SK-N-SH treated with all-trans-retinoic acid at 6 μM for 48 hours (cell line): ENCODE measurements at regions not wholly inside any gene's neighbourhood (a gene's known extent, or its start where the extent isn't known, plus 50 kb on each side); places are given as distances from the start of the nearest gene placed in this dataset.

Experiments
- ATAC-seq: fragments of 200-7000 bp; cut with Tn5 transposase; 3 replicates; pipeline ENCODE4 v1.9.1; 2020; ENCODE audit warnings: mild to moderate bottlenecking, moderate library complexity
- BACH2 ChIP-seq: fragments of 250-450 bp; sonication (Bioruptor Pico); IDR thresholded peaks from 2 replicates; pipeline ENCODE4 v1.9.0; 2021; ENCODE audit warnings: mild to moderate bottlenecking, borderline replicate concordance
- CSDC2 ChIP-seq: fragments of 250-450 bp; sonication (Bioruptor Pico); IDR thresholded peaks from 2 replicates; pipeline ENCODE4 v1.5.0; 2020; ENCODE audit warnings: mild to moderate bottlenecking, moderate library complexity
- ESRRG ChIP-seq: fragments of 250-450 bp; sonication (Bioruptor Pico); IDR thresholded peaks from 2 replicates; pipeline ENCODE4 v1.6.1; 2021; ENCODE audit warnings: mild to moderate bottlenecking
- GLIS3 ChIP-seq: fragments of 250-450 bp; sonication (Bioruptor Pico); IDR thresholded peaks from 2 replicates; pipeline ENCODE4 v1.5.0; 2020; ENCODE audit warnings: mild to moderate bottlenecking, moderate library complexity
- ISL1 ChIP-seq: fragments of 250-450 bp; sonication (Bioruptor Pico); IDR thresholded peaks from 2 replicates; pipeline ENCODE4 v2.1.2; 2022; ENCODE audit warnings: mild to moderate bottlenecking, moderate library complexity
- OSR1 ChIP-seq: fragments of 250-450 bp; sonication (Bioruptor Pico); IDR thresholded peaks from 2 replicates; pipeline ENCODE4 v1.8.0; 2022; ENCODE audit warnings: moderate library complexity, mild to moderate bottlenecking, inconsistent platforms
- PPARA ChIP-seq: fragments of 250-450 bp; sonication (Bioruptor Pico); IDR thresholded peaks from 2 replicates; pipeline ENCODE4 v1.5.0; 2020; ENCODE audit warnings: mild to moderate bottlenecking, borderline replicate concordance
- RARB ChIP-seq: fragments of 250-450 bp; sonication (Bioruptor Pico); IDR thresholded peaks from 2 replicates; pipeline ENCODE4 v1.8.0; 2021; ENCODE audit warnings: mild to moderate bottlenecking, moderate library complexity
- SNAI2 ChIP-seq: fragments of 250-450 bp; sonication (Bioruptor Pico); IDR thresholded peaks from 2 replicates; pipeline ENCODE4 v1.5.0; 2020; ENCODE audit warnings: mild to moderate bottlenecking, moderate library complexity
- TCF4 ChIP-seq: fragments of 250-450 bp; sonication (Bioruptor Pico); IDR thresholded peaks from 2 replicates; pipeline ENCODE4 v1.8.0; 2021; ENCODE audit warnings: mild to moderate bottlenecking, moderate library complexity, borderline replicate concordance
- TOX ChIP-seq: fragments of 250-450 bp; sonication (Bioruptor Pico); IDR thresholded peaks from 2 replicates; pipeline ENCODE4 v1.8.0; 2021; ENCODE audit warnings: mild to moderate bottlenecking, moderate library complexity, borderline replicate concordance
- ZC3H10 ChIP-seq: fragments of 250-450 bp; sonication (Bioruptor Pico); IDR thresholded peaks from 2 replicates; pipeline ENCODE4 v1.5.1; 2021; ENCODE audit warnings: mild to moderate bottlenecking, moderate library complexity
- ZFP3 ChIP-seq: fragments of 250-450 bp; sonication (Bioruptor Pico); IDR thresholded peaks from 2 replicates; pipeline ENCODE4 v1.5.0; 2020; ENCODE audit warnings: mild to moderate bottlenecking, moderate library complexity
- ZFP30 ChIP-seq: fragments of 450-650 bp; formaldehyde crosslinking; IDR thresholded peaks from 2 replicates; pipeline ENCODE4 v1.5.0; 2022; ENCODE audit warnings: mild to moderate bottlenecking, moderate library complexity
- ZNF565 ChIP-seq: fragments of 450-650 bp; formaldehyde crosslinking; conservative IDR thresholded peaks from 2 replicates; pipeline ENCODE4 v1.5.0; 2020; ENCODE audit warnings: low read depth, mild to moderate bottlenecking, moderate library complexity
- ZNF70 ChIP-seq: fragments of 450-650 bp; formaldehyde crosslinking; IDR thresholded peaks from 2 replicates; pipeline ENCODE4 v1.5.0; 2020; ENCODE audit warnings: mild to moderate bottlenecking, moderate library complexity
- ZNF8 ChIP-seq: fragments of 450-650 bp; formaldehyde crosslinking; IDR thresholded peaks from 2 replicates; pipeline ENCODE4 v1.5.0; 2020; ENCODE audit warnings: mild to moderate bottlenecking, moderate library complexity
- TF ChIP-seq, protein P1 (sequence below): fragments of 250-450 bp; sonication (Bioruptor Pico); IDR thresholded peaks from 2 replicates; pipeline ENCODE4 v1.5.1; 2020; ENCODE audit warnings: low read depth, mild to moderate bottlenecking, moderate library complexity
- TF ChIP-seq, protein P2 (sequence below): fragments of 250-450 bp; sonication (Bioruptor Pico); IDR thresholded peaks from 2 replicates; pipeline ENCODE4 v1.5.0; 2020; ENCODE audit warnings: mild to moderate bottlenecking, moderate library complexity
- TF ChIP-seq, protein P3 (sequence below): fragments of 250-450 bp; sonication (Bioruptor Pico); IDR thresholded peaks from 2 replicates; pipeline ENCODE4 v1.5.1; 2021; ENCODE audit warnings: mild to moderate bottlenecking, moderate library complexity
- TF ChIP-seq, protein P4 (sequence below): fragments of 250-450 bp; sonication (Bioruptor Pico); IDR thresholded peaks from 2 replicates; pipeline ENCODE4 v1.8.0; 2021; ENCODE audit warnings: low read depth, mild to moderate bottlenecking, moderate library complexity, borderline replicate concordance

DNA sequence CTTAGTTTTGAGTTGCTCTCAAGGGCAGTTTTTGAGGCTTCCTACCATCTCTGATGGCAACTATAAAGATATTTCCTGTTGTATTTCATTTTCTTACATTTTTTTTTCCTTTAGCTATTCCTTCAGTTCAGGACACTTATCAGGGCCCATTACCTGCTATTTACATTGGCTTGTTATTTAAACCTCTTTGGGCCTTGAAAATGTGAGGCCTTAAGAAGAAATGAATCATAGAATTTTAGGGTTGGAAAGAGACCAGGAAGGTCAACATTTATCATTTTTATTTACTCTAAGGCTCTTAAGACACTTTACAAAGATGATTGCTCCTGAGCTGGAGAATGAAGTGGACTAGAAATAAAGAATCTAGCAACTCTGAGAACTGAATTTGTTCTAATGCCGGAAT is 335.2 kb downstream of the DTWD2 start:
- TF ChIP-seq ZNF565 (no peak), RARB (no peak), ZFP3 (CRISPR knock-in tag) (no peak), CSDC2 (CRISPR knock-in tag) (no peak), TCF4 (CRISPR knock-in tag) (no peak), TOX (CRISPR knock-in tag) (no peak), ZNF8 (CRISPR knock-in tag) (no peak), BACH2 (CRISPR knock-in tag) (no peak), ISL1 (CRISPR knock-in tag) (no peak), PPARA (no peak), GLIS3 (CRISPR knock-in tag) (no peak), ESRRG (no peak), ZFP30 (CRISPR knock-in tag) (no peak)
- TF ChIP-seq, protein P1, sequence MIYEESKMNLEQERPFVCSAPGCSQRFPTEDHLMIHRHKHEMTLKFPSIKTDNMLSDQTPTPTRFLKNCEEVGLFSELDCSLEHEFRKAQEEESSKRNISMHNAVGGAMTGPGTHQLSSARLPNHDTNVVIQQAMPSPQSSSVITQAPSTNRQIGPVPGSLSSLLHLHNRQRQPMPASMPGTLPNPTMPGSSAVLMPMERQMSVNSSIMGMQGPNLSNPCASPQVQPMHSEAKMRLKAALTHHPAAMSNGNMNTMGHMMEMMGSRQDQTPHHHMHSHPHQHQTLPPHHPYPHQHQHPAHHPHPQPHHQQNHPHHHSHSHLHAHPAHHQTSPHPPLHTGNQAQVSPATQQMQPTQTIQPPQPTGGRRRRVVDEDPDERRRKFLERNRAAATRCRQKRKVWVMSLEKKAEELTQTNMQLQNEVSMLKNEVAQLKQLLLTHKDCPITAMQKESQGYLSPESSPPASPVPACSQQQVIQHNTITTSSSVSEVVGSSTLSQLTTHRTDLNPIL (CRISPR knock-in tag) = no peak
- TF ChIP-seq, protein P2, sequence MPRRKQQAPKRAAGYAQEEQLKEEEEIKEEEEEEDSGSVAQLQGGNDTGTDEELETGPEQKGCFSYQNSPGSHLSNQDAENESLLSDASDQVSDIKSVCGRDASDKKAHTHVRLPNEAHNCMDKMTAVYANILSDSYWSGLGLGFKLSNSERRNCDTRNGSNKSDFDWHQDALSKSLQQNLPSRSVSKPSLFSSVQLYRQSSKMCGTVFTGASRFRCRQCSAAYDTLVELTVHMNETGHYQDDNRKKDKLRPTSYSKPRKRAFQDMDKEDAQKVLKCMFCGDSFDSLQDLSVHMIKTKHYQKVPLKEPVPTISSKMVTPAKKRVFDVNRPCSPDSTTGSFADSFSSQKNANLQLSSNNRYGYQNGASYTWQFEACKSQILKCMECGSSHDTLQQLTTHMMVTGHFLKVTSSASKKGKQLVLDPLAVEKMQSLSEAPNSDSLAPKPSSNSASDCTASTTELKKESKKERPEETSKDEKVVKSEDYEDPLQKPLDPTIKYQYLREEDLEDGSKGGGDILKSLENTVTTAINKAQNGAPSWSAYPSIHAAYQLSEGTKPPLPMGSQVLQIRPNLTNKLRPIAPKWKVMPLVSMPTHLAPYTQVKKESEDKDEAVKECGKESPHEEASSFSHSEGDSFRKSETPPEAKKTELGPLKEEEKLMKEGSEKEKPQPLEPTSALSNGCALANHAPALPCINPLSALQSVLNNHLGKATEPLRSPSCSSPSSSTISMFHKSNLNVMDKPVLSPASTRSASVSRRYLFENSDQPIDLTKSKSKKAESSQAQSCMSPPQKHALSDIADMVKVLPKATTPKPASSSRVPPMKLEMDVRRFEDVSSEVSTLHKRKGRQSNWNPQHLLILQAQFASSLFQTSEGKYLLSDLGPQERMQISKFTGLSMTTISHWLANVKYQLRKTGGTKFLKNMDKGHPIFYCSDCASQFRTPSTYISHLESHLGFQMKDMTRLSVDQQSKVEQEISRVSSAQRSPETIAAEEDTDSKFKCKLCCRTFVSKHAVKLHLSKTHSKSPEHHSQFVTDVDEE = no peak
- TF ChIP-seq, protein P3, sequence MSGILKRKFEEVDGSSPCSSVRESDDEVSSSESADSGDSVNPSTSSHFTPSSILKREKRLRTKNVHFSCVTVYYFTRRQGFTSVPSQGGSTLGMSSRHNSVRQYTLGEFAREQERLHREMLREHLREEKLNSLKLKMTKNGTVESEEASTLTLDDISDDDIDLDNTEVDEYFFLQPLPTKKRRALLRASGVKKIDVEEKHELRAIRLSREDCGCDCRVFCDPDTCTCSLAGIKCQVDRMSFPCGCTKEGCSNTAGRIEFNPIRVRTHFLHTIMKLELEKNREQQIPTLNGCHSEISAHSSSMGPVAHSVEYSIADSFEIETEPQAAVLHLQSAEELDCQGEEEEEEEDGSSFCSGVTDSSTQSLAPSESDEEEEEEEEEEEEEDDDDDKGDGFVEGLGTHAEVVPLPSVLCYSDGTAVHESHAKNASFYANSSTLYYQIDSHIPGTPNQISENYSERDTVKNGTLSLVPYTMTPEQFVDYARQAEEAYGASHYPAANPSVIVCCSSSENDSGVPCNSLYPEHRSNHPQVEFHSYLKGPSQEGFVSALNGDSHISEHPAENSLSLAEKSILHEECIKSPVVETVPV = no peak
- TF ChIP-seq, protein P4, sequence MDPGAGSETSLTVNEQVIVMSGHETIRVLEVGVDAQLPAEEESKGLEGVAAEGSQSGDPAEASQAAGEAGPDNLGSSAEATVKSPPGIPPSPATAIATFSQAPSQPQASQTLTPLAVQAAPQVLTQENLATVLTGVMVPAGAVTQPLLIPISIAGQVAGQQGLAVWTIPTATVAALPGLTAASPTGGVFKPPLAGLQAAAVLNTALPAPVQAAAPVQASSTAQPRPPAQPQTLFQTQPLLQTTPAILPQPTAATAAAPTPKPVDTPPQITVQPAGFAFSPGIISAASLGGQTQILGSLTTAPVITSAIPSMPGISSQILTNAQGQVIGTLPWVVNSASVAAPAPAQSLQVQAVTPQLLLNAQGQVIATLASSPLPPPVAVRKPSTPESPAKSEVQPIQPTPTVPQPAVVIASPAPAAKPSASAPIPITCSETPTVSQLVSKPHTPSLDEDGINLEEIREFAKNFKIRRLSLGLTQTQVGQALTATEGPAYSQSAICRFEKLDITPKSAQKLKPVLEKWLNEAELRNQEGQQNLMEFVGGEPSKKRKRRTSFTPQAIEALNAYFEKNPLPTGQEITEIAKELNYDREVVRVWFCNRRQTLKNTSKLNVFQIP (CRISPR knock-in tag) = no peak
- TF ChIP-seq, all 23 proteins: peak for 0
- no peak for ATAC-seq

DNA sequence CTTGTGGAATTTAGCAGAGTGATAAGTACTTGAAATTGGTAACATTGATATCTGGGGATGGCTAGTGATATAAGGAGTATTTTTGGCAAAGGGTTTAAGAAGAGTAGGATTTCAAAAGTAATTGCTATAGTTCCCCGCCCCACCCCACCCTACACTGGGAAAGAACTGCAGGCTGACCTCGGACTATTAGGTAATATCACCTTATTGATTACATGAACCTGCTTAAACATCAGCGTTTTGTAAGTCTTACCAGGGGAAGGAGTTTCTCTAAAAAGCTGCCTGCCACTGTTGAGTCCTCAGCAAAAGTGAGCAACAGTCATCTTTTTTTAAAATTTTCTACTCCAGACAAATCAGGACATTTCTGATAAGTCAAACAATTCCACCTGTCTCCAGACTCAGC is 337.3 kb downstream of the DTWD2 start:
- no peak for ATAC-seq
- no peak for TF ChIP-seq ESRRG
- TF ChIP-seq GLIS3 (CRISPR knock-in tag) = no peak
- TF ChIP-seq TCF4 (CRISPR knock-in tag) = no peak
- TF ChIP-seq BACH2 (CRISPR knock-in tag) = no peak
- TF ChIP-seq PPARA = no peak
- TF ChIP-seq CSDC2 (CRISPR knock-in tag) = no peak
- no peak for TF ChIP-seq SNAI2 (CRISPR knock-in tag)
- TF ChIP-seq ISL1 (CRISPR knock-in tag) = no peak
- TF ChIP-seq, protein P4 (CRISPR knock-in tag) = no peak
- TF ChIP-seq, protein P2 = no peak
- TF ChIP-seq, protein P1 (CRISPR knock-in tag) = no peak
- TF ChIP-seq ZFP30 (CRISPR knock-in tag) = no peak
- TF ChIP-seq ZFP3 (CRISPR knock-in tag) = no peak
- no peak for TF ChIP-seq ZNF565
- TF ChIP-seq ZNF8 (CRISPR knock-in tag) = no peak
- no peak for TF ChIP-seq ZNF70 (CRISPR knock-in tag)
- no peak for TF ChIP-seq OSR1 (CRISPR knock-in tag)
- no peak for TF ChIP-seq ZC3H10 (CRISPR knock-in tag)
